Neural progenitor cell (in vitro differentiated cells): ENCODE measurements at regions not wholly inside any gene's neighbourhood (a gene's known extent, or its start where the extent isn't known, plus 50 kb on each side); places are given as distances from the start of the nearest gene placed in this dataset.

ENCODE experiments used
- DNase-seq: peaks from one replicate; pipeline ENCODE4 v3.0.0-alpha.2; 2016; ENCODE audit warnings: low spot score
- H2AFZ ChIP-seq: fragments of 200-600 bp; sonication (generic); replicated peaks from 2 replicates; pipeline ENCODE4 v1.6.1; 2016; ENCODE audit warnings: antibody characterized with exemption
- H3F3A ChIP-seq: fragments of 200-600 bp; sonication (generic); 2 replicates; pipeline ENCODE4 v1.6.1; 2016; ENCODE audit warnings: antibody characterized with exemption, low read depth
- H3K27ac ChIP-seq: fragments of 200-600 bp; sonication (generic); 2 replicates; pipeline ENCODE4 v1.5.1; 2016; ENCODE audit warnings: mild to moderate bottlenecking
- H3K27me3 ChIP-seq: fragments of 200-600 bp; sonication (generic); 2 replicates; pipeline ENCODE4 v1.6.1; 2016; ENCODE audit warnings: mild to moderate bottlenecking, moderate library complexity
- H3K36me3 ChIP-seq: fragments of 200-600 bp; sonication (generic); 2 replicates; pipeline ENCODE4 v1.5.1; 2016
- H3K4me1 ChIP-seq: fragments of 200-600 bp; sonication (generic); 2 replicates; pipeline ENCODE4 v1.6.1; 2016; ENCODE audit warnings: mixed run types
- H3K4me2 ChIP-seq: fragments of 200-600 bp; sonication (generic); 2 replicates; pipeline ENCODE4 v1.6.1; 2016
- H3K4me3 ChIP-seq: fragments of 200-600 bp; sonication (generic); 2 replicates; pipeline ENCODE4 v1.5.1; 2016
- H3K79me2 ChIP-seq: fragments of 200-600 bp; sonication (generic); 2 replicates; pipeline ENCODE4 v1.6.1; 2016; ENCODE audit warnings: low read depth
- H3K9ac ChIP-seq: fragments of 200-600 bp; sonication (generic); 2 replicates; pipeline ENCODE4 v1.6.1; 2016
- H3K9me3 ChIP-seq: fragments of 200-600 bp; sonication (generic); 2 replicates; pipeline ENCODE4 v1.5.1; 2016; ENCODE audit warnings: low read depth
- H4K20me1 ChIP-seq: fragments of 200-600 bp; sonication (generic); 2 replicates; pipeline ENCODE4 v1.6.1; 2016; ENCODE audit warnings: low read depth
- H3K27ac Mint-ChIP-seq: 3 replicates; pipeline ENCODE4 v1.8.0; 2021; ENCODE audit warnings: mixed read lengths
- H3K27me3 Mint-ChIP-seq: 2 replicates; pipeline ENCODE4 v1.8.0; 2022; ENCODE audit warnings: low read depth, mild to moderate bottlenecking, inconsistent platforms, moderate library complexity, mixed read lengths; ENCODE audit not compliant: insufficient read depth
- H3K36me3 Mint-ChIP-seq: 3 replicates; pipeline ENCODE4 v1.8.0; 2021; ENCODE audit warnings: mixed read lengths
- H3K4me1 Mint-ChIP-seq: 3 replicates; pipeline ENCODE4 v1.8.0; 2021; ENCODE audit warnings: mixed read lengths
- H3K4me3 Mint-ChIP-seq: 3 replicates; pipeline ENCODE4 v1.8.0; 2021; ENCODE audit warnings: mild to moderate bottlenecking, moderate library complexity, mixed read lengths
- H3K9me3 Mint-ChIP-seq: 3 replicates; pipeline ENCODE4 v1.8.0; 2020; ENCODE audit warnings: mixed read lengths
- EZH2 ChIP-seq: fragments of 200-600 bp; sonication (generic); IDR thresholded peaks from 2 replicates; pipeline ENCODE4 v1.6.1; 2017; ENCODE audit warnings: antibody characterized with exemption, mild to moderate bottlenecking, moderate library complexity
- EZH2phosphoT487 ChIP-seq: fragments of 200-600 bp; sonication (generic); IDR thresholded peaks from 2 replicates; pipeline ENCODE4 v1.6.1; 2017; ENCODE audit warnings: antibody characterized with exemption
- TF ChIP-seq, protein P1 (sequence below): fragments of 200-600 bp; sonication (generic); IDR thresholded peaks from 2 replicates; pipeline ENCODE4 v1.5.1; 2017; ENCODE audit warnings: antibody characterized with exemption, mild to moderate bottlenecking

DNA sequence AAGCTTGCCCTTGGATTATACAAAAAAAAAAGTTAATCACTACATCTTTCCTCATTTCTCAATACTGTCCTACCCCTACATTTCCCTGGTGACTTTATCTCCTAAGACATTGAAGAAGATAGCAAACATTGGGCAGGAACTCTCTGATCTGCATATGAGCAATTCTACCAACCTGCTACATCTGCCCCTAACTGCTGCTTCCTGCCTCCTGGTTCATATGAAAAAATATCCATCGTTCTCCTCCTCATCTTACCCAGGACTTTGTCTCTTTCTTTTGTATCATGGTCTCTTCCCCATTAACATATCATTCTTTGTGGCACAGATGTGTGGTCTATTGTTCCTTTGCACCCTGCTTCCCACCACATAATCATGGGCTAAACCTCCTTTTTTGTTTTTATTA, 139.7 kb upstream of the PCGF5 start:
- Mint-ChIP-seq H3K9me3 (no peaks in the 10 kb centered on the region), H3K27ac (no peak overlapping the region), H3K4me3 (no peak overlapping the region), H3K27me3 (no peaks in the 10 kb centered on the region), H3K36me3 (no peaks in the 10 kb centered on the region), H3K4me1 (peaks cover 10% of the 10 kb centered on the region)
- Histone ChIP-seq H3K4me2 (no peak overlapping the region), H3K9me3 (no peaks in the 10 kb centered on the region), H3F3A (no peaks in the 10 kb centered on the region), H2AFZ (peak overlapping the region; percentile 28), H4K20me1 (no peaks in the 10 kb centered on the region), H3K27ac (no peak overlapping the region), H3K27me3 (no peaks in the 10 kb centered on the region), H3K4me1 (peaks cover 3% of the 10 kb centered on the region), H3K36me3 (no peaks in the 10 kb centered on the region), H3K9ac (no peak overlapping the region), H3K79me2 (no peaks in the 10 kb centered on the region), H3K4me3 (no peak overlapping the region)
- DNase-seq, result no peak
- TF ChIP-seq, protein P1, sequence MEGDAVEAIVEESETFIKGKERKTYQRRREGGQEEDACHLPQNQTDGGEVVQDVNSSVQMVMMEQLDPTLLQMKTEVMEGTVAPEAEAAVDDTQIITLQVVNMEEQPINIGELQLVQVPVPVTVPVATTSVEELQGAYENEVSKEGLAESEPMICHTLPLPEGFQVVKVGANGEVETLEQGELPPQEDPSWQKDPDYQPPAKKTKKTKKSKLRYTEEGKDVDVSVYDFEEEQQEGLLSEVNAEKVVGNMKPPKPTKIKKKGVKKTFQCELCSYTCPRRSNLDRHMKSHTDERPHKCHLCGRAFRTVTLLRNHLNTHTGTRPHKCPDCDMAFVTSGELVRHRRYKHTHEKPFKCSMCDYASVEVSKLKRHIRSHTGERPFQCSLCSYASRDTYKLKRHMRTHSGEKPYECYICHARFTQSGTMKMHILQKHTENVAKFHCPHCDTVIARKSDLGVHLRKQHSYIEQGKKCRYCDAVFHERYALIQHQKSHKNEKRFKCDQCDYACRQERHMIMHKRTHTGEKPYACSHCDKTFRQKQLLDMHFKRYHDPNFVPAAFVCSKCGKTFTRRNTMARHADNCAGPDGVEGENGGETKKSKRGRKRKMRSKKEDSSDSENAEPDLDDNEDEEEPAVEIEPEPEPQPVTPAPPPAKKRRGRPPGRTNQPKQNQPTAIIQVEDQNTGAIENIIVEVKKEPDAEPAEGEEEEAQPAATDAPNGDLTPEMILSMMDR, result no peak
- TF ChIP-seq EZH2 (no peak), EZH2phosphoT487 (no peak)

DNA sequence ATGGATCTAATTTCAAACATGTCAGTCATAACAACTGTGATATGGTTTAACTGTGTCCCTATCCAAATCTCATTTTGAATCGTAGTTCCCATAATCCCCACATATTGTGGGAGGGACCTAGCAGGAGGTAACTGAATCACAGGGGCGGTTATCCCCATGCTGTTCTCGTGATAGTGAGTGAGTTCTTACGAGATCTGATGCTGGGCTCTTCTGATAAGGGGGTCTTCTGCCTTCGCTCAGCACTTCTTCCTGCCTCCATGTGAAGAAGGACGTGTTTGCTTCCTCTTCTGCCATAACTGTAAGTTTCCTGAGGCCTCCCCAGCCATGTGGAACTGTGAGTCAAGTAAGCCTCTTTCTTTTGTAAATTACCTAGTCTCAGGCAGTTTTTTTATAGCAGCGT, 138.0 kb upstream of the PCGF5 start:
- H2AFZ ChIP-seq, result no peak overlapping the region
- peaks cover 2% of the 10 kb centered on the region for H3K4me1 Mint-ChIP-seq

DNA sequence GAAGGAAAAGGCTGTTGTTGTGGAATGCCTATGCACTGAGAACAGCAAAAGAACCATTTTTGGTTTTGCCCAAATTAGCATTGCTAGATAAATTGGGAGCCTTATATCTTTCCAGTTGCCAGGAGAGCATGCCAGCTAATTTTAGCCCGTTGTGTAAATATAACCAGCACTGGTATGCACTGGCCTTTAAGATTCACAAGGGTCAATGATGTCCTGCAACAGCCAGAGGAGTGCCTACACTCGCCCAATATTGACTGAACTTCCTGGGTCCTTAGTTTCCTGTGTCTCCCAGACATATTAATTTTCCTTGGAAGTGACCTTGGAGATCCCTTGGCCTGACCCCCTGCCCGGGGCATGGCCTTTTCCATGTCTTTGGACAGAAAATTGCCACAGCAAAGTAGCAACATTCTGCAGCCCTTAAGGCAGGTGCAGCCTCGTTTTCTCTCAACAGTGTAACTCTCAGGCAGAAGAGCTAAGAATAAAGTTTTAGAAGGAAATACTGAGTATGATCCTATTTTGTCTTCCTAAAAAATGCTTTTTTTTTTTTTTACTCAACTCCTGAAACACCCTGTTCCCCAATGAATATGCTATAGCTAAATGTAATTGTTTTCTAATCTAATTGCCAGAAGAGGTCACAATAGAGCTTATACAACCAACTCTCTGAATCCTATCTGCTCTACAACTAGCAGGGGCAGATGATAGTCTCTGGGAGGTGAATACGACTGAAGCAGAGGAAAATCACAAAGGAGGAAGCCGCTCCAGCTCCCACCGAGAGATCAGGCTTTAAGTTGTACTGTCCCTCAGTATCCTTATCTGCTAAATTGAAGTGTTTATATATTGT, 131.9 kb upstream of the PCGF5 start:
- no peaks in the 10 kb centered on the region for H3F3A ChIP-seq
- no peak for DNase-seq

More for the DNA sequence above, 138.0 kb upstream of the PCGF5 start:
- TF ChIP-seq EZH2 (no peak), EZH2phosphoT487 (no peak)
- TF ChIP-seq, protein P1, result no peak
- no peaks in the 10 kb centered on the region for H3K4me1 ChIP-seq
- H3K4me2 ChIP-seq, result no peak overlapping the region
- Mint-ChIP-seq H3K27ac (no peak overlapping the region), H3K27me3 (no peaks in the 10 kb centered on the region), H3K36me3 (no peaks in the 10 kb centered on the region), H3K4me3 (no peak overlapping the region), H3K9me3 (no peaks in the 10 kb centered on the region)
- H4K20me1 ChIP-seq, result no peaks in the 10 kb centered on the region
- no peaks in the 10 kb centered on the region for H3K9me3 ChIP-seq
- no peak overlapping the region for H3K9ac ChIP-seq
- no peak overlapping the region for H3K27ac ChIP-seq
- no peak for DNase-seq
- H3K27me3 ChIP-seq, result no peaks in the 10 kb centered on the region
- H3F3A ChIP-seq, result no peaks in the 10 kb centered on the region
- H3K79me2 ChIP-seq, result no peaks in the 10 kb centered on the region
- H3K36me3 ChIP-seq, result no peaks in the 10 kb centered on the region
- H3K4me3 ChIP-seq, result no peak overlapping the region

More for the DNA sequence above, 131.9 kb upstream of the PCGF5 start:
- Histone ChIP-seq H3K79me2 (no peaks in the 10 kb centered on the region), H2AFZ (no peak overlapping the region), H3K9me3 (peaks cover 4% of the 10 kb centered on the region), H3K27me3 (no peaks in the 10 kb centered on the region), H4K20me1 (no peaks in the 10 kb centered on the region), H3K4me2 (no peak overlapping the region), H3K4me3 (no peak overlapping the region), H3K9ac (no peak overlapping the region), H3K36me3 (no peaks in the 10 kb centered on the region), H3K4me1 (no peaks in the 10 kb centered on the region), H3K27ac (no peak overlapping the region)
- Mint-ChIP-seq H3K27me3 (peaks cover 5% of the 10 kb centered on the region), H3K4me3 (no peak overlapping the region), H3K4me1 (peaks cover 2% of the 10 kb centered on the region), H3K27ac (no peak overlapping the region), H3K9me3 (peaks cover 10% of the 10 kb centered on the region), H3K36me3 (no peaks in the 10 kb centered on the region)
- TF ChIP-seq EZH2, result no peak
- TF ChIP-seq EZH2phosphoT487, result no peak
- TF ChIP-seq, protein P1, result no peak
